SKM-1 treated with dmso at 0.1 percent for 144 hours (cell line): ENCODE measurements at regions not wholly inside any gene's neighbourhood (a gene's known extent, or its start where the extent isn't known, plus 50 kb on each side); places are given as distances from the start of the nearest gene placed in this dataset.
"Not testable (repeated sequence)": the region's sequence is repeated elsewhere in the genome, so short reads cannot be mapped to it uniquely, and the experiment has no call there.

Source experiments
- DNase-seq: peaks from one replicate; lab custom pipeline; 2025; ENCODE audit not compliant: unreplicated experiment; lab: John Stamatoyannopoulos, UW

DNA sequence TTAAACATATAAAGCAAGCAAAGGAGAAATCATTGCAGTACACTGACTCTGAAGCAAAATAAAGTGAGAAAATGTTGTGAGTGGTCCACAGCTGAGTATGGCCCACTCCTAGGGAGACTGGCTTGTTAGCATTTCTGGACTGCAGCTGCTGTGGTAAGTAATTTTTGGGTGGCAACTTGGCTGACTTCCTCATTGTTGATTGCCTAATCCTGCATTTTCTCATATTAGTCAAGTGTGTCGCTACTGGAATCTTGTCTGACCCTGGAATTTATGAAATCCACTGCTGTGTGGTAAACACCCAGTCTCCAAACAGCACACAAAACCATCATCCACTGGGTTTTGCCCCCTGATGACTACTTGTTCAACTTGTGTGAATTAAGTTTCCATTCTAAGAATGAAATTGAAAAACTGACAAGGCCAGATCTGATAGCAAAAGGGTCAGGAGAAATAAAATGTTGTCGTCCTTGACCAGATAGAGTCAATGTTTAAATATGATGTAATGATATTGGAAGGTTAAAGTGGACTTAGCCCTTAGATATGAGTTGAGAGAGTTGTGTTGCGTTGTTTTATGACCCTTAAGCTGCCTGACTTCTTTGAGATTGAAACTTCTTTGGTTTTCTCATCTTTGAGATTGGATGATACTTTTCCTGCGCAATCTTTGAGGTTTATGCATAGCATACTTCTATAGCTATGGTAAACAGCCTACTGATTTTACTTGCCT is 106.6 kb upstream of the SEC22B start:
- DNase-seq: not testable (repeated sequence)

DNA sequence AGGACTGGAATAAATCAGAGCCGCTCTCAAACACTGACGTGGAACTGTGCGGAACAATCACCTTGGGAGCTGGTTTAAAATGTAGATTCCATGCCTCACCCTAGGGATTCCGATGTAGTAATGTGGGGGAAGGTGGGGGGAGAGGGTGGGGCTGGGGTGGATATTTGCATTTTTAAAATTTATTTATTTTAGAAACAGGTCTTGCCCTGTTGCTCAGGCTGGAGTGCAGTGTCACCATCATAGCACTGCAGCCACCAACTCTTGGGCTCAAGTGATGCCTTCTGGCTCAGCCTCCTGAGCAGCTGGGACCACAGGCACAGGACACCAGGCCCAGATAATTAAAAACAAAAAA is 101.9 kb upstream of the SEC22B start:
- not testable (repeated sequence) for DNase-seq

DNA sequence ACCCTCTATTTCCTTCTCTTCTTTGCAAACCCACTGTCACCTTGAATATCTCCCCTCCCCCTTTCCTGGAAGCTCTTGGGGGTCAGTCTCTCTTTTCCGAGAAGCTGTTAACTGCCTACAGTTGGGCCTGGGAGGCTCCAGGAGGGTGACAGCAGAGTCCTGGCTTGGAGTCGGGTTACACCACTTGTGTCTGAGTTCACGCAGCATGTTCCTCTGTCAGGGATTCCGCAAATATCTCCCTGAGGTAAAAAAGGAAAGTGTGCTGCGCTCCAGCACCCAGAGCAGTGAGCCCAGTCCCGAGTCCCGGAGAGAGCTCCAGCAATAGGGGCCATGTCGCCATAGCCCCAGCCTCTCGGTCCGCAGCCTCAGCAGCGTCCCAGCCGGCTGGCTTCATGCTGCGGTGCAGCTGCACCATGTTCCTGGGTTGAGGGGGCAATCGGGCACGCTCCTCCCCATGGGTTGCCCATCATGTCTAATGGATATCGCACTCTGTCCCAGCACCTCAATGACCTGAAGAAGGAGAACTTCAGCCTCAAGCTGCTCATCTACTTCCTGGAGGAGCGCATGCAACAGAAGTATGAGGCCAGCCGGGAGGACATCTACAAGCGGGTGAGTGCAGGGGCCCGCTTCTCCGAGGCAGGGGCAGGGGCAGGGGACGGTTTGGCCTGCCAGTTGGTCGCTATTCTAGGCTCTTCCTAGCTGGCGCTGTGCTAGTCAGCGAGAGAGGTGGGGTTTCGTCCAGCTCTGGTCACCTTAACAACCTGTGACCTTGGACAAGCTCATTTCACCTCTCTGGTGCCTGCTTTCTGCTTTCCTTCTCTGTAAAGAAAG is 101.3 kb upstream of the SEC22B start:
- not testable (repeated sequence) for DNase-seq

DNA sequence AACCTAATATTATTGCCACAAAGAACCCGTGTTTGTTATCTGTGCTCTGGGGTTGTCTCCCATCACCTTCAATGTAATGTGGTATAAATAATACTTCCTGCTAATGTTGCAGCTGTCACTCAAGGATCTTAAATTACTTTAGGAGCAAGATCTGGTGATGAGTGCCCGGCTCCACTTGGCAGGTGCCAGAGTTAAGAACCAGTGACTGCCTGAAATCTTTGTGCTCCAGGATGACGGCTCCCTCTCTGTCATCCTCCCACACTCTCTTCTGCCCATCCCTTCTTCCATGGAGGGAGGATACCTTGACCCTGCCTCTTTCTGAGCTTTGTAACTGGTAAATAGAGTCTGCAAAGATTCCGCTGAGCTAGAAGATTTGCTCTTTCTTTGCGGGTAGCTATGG is 100.4 kb upstream of the SEC22B start:
- not testable (repeated sequence) for DNase-seq

DNA sequence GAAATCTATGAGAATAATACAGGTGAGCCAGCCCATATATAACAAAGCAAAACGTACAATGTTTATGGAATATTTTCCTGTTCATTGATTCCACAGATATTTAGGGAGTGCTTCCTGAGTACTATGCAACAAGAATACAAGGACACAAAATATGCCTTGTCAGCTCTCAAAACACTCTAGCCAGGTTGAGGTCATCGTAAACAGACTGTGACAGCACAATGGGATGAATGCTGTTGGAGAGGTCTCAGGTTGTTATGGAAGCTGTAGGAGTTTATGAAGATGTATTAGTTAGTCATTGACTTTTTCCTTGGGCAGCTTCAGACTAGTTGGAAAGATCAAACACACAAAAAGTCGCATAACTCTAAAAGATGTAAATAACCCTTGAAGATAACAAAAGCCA is 98.1 kb upstream of the SEC22B start:
- DNase-seq: not testable (repeated sequence)

DNA sequence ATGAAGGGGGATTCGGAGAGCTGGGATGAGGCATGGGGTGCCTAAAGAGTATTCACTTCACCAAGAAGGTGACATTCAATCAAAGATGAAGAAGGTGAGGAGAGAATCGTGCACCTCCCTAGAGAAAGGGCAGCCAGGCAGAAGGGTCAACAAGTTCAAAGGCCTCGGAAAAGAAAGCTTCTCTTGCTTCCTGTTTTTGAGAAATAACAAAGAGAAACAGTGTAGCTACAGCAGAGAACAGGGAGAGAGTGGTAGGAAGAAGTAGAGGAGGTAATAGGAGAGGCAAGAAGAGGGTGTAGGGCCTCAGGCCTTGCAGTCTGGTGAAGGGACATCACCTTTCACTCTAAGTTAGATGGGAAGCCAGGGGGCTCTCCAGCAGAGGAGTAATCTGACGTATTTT is 97.0 kb upstream of the SEC22B start:
- not testable (repeated sequence) for DNase-seq

DNA sequence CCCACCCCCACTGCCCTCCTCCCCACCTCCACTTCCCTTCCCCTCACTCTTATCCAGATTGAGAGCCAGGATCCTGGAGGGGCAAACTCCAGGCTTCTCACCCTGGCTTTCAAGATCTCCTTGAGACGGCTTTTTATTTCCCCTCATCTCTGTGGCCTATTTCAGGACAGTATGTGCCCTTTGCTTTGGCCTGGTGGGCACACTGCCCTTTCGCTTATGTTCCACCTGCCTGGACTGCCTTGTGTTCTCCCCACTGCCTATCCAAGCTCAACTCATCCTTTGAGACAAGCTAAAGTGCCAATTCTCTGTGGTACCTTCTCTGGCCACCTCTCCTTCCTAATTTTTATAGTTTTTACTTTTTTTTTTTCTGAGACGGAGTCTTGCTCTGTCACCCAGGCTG is 95.9 kb upstream of the SEC22B start:
- DNase-seq: not testable (repeated sequence)

DNA sequence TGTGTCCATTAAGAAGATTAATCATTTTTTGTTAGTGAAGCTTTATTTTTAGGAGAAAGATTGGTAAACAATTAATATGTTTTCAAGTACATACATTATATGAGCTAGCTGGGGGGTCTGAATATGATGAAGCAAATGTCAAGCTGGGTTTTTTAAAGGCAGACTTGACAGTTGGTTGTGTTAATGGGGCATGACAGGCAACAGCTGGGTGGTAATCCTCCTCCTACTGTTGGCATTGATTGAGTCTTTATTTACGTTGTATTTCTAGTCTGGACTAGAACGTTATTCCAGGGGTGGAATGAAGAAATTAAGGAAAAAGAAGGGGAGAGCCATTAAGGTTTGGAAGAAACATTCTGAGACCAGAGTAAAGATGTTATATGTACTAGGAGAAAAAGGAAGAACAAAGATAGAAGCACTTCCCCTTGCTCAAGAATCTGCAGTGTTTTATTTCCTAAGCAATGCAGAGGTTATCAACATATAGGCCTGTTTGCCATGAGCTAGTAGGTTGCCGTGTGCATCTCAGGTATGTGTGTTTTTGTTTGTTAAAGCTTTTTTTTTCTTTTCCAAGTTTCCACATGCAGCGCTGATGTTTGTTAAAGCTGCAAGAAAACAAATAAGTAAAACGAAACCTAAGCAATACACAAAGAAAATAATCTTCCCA is 95.4 kb upstream of the SEC22B start:
- not testable (repeated sequence) for DNase-seq

DNA sequence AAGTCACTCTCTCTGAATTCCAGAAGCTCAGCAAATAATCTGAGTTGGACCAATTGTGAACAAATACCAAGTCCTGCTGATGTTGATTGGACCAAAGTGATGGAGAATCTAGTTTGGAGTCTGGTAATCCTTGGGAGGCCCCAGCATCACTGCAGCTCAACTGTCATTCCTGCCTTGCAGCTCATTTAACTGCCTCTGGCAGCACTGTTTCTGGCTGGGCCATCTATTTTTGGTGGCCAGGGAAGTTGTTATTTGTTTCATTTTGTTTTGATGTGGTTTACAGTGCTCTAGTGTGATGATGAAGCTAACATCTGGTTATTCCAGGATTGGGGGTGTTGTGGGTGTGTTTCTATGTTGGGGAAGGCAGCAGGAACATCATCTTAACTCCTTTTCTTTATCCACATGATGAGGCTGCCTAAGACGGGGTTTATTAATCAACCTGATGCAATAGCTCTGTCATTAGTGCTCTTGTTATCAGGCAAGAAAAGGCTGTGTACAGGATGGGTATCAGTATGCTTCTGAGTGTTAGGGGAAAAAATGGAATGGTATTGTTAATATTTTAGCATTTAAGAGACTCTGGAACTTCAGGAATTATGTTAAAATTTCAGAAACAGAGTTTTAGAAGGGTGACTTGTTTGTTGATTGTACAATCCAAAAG is 91.7 kb upstream of the SEC22B start:
- not testable (repeated sequence) for DNase-seq

DNA sequence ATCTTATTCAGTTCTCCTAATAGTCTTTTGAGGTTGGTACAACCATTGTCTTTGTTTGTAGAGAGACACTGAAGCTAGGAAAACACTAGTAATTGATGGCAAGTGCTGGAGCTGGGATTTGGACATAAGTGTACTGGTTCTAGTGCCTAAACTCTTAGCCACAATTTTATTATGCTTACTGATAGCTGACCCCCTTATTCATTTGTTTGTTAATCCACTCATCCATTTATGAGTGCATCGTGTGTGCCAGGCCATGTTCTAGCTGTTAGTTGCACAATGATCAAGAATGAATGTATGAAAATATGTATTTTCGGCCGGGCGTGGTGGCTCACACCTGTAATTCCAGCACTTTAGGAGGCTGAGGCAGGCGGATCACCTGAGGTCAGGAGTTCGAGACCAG is 88.2 kb upstream of the SEC22B start:
- DNase-seq: not testable (repeated sequence)

DNA sequence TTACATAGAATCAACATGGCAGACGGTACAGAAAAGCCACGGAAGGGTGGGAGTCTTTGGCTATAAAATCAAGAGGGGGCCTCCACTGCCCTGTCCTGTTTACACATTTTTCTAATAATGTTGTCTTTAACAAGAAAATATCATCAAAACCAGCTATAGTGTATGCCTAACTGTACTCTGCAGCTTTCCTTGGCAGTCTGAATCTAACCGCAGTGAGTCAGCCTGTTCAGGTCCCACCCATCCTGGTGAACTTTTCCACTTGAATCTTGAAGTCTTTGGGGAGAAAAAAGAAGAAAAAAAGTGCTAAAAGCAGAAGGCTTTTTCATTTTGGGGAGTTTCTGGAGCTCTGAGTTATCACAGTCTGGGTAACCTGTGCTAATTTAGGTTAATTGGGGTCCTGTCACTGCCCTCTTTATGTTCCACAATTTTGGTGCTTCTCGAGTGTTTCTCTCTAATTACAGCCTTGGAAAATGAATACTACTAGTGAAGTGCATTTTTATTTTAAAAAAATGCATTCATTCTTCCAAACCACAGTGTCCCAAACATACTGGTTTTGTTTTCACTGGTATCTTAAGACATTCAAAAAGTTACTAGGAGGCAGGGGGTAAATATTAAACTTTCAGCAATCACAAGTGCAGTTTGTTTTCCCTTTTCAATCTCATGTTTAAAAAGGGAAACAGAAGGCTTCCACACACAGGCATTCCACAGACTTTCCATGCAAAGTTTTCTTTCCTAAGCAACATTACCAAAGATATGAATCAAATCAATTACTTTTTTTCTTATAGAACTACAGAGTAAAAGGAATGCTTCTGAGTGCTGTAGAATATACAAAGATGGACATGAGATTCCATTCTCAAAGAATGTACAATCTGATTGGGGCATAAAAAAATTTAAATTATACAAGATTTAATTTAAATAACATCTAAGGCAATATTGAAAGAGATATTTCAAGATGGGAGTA is 86.8 kb upstream of the SEC22B start:
- DNase-seq: not testable (repeated sequence)

DNA sequence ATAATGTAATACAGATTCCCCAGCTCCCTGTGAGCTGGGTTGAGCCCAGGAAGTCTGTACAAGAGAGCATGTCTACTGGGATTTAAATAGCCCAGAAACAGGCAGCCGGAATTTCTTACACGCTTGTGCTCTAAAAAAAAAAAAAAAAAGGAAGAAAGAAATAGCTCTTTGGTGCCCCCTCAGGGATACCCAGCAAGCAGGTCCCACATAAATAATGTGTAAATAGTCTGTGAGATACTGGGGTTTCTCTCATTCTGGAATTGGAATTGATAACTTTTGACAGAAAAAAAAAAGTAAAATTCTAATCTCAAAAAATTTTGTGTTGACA is 81.4 kb upstream of the SEC22B start:
- DNase-seq: not testable (repeated sequence)

DNA sequence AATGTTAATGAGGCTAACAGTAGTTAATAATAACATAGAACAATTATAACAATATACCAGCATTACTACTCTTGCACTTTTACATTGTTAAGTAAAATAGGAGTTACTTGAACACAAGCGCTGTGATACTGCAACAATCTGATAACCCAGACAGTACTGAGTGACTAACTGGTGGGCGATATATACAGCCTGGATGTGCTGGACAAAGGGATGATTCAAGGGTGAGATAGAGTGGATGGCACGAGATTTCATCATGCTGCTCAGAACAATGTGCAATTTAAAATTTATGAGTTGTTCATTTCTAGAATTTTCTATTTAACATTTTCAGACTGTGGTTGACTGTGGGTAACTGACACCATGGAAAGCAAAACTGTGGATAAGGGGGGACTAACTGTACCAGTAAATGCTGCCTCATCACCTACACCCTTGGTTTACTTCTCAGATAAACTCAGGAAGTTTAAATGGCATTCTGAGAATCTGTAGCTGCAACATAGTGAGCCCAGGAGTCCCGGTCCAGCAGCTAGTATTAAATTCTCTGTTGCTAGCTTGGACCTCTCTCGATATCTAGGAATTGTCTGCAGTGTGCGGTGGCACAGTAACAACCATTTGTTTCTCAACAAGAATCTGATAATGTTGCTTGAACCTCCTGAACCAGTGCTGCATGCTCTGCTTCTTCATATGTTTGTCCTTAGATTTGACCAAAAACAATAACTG is 80.9 kb upstream of the SEC22B start:
- DNase-seq: not testable (repeated sequence)

DNA sequence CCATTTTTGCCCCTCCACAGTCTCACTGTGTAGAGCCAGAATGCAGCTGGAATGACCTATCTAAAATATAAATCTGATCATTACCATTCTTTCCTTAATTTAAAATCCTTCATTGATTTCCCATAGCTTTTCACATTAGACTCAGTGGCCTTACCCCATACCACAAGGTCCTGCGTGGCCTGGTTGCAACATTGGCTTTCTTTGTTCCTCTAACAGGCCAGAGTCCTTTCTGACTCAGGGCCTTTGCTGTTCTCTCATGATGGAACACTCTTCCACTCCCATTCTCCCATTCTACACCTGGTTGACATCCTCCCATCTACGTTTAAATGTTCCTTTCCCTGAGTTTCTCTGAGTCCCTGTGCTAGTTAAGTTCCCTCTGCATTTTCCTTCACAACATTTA is 74.4 kb upstream of the SEC22B start:
- not testable (repeated sequence) for DNase-seq

DNA sequence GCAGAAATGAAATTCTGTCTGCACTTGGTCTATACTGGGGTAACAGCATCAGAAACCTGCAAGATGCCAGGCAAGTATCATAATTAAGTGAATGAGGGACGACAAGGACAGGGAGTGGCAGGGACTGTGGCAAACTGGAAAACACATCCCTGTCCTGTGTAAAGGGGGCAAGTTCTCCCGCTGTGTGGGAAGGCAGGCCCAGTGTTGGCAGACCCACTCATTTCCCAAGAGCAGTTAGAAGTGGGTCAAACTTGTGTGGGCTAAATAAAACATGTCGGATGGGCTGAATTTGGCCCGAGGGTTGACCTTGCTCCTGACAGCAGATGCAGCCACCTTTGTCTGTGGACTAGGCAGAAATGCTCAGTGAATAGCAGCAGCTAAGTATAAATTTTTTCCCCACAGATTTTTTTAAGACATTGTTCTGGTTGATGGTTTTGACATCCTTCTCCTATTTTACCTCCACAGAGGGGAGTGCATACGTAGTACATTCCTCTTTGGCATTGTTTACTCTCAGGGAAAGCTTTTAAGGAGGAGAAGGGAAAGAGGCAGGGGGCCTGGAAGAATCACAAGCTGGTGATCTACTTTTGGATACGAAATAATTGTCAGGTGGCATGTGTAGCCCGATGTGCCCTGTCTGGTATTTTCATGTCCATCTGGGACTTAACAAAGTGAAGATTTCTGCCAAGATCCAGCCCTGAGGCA is 72.6 kb upstream of the SEC22B start:
- DNase-seq: not testable (repeated sequence)

DNA sequence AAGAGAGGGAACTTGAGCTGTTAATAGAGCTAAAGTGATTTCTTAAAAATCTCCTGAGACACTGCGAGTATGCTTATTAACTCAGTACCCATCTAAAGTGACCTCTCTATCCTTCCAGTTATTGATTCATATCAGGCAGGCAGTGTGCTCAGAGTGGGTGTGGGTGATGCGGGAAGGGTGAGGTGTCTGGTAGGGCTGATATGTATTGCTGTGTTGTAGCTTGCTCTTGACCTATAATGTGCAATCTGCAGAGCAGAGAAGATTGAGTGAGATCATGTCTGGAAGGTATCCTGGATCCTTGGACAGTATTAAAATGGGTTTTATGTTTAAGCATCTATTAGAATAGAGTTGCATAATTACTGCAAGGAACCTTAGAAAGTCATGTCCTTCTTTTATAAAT is 71.9 kb upstream of the SEC22B start:
- DNase-seq: not testable (repeated sequence)

DNA sequence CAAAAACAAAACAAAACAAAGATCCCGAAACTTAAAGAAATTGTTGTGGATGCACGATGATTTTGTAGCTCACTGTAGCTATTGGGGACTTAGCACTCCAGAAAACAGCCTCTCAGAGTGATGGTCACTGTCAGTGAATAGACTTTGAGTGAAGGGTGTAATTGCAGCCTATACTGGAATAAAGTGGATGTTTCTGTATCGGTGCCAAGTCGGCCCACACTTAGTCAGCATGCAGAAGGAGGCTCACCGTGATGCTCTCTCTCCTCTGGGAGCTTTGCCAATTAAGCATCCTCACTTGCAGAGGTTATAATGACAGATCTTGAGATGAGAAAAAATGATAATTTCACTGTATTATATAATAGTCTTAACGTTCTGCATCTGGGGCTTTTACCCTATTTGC is 67.5 kb upstream of the SEC22B start:
- not testable (repeated sequence) for DNase-seq

DNA sequence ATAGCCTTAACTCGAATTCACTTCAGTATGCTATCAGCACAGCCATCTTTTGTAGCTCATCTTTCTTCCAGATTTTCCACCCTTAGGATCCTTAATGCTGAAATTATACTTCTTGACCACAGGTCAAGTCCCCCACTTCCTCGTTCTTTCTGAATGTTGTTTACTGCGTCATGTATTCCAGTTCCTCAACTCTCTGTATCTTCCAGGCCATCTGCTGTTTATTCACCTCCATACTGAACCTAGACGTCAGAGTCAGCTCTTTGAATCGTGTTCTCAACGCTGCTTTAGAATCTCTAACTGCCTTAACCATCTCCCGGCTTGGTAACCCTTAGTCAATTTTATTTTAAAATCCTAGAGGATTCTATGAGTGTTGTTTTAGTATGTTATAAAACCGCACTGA is 66.3 kb upstream of the SEC22B start:
- DNase-seq: not testable (repeated sequence)

DNA sequence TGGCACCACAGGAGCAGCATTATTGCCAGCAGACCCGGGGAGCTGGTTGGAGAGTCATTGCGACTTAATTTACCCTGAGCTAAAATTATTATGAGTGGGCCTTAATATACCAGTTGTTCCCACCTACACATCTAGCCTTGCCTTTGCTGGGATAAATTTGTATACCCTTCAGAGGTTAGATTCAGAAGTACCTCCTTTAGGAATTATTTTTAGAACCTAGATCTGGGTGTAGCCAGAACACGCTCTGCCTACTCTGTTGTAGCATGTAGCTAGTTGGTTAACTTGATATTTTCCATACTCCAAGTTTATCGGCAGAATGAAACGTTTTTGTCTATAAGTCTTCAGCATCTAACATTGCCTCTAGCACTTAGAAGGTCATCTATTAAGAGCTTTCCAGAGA is 65.5 kb upstream of the SEC22B start:
- not testable (repeated sequence) for DNase-seq
